Spleen (tissue), 7 donors: ENCODE measurements at regions not wholly inside any gene's neighbourhood (a gene's known extent, or its start where the extent isn't known, plus 50 kb on each side); places are given as distances from the start of the nearest gene placed in this dataset.

Experiments
- CTCF ChIP-seq, 11 experiments: fragments of 200-600 bp in 7 of 11; fragments of 450-650 bp in 4 of 11; sonication (generic) in 4 of 11; IDR thresholded peaks in 8 of 11; conservative IDR thresholded peaks in 3 of 11; 1 replicate in 7 of 11; 2 replicates in 4 of 11; pipeline versions ENCODE4 v1.4.0 to v1.8.0; 2016 to 2021; ENCODE audit warnings: antibody characterized with exemption in 11 of 11, inconsistent platforms in 4 of 11, mild to moderate bottlenecking in 1 of 11
- POLR2A ChIP-seq, 3 donors: fragments of 450-650 bp; IDR thresholded peaks; one replicate each; pipeline ENCODE4 v1.5.1; 2017; ENCODE audit warnings: antibody characterized with exemption in 3 of 3, mild to moderate bottlenecking in 1 of 3
- POLR2AphosphoS5 ChIP-seq, 3 donors: sonication (generic); formaldehyde crosslinking; IDR thresholded peaks; one replicate each; pipeline ENCODE4 v1.5.1; 2017; ENCODE audit warnings: antibody characterized with exemption in 3 of 3
- donor health status: DM: no; HTN: no; CAD: no; lungs with moderate emphysema.
- donor health status: DM: no; HTN: no; CAD: no.
- donor health status: DM: no; HTN: no; CAD: no.

GRCh38 chr20:10986586-10986985 is 312.8 kb upstream of the JAG1 start:
- no peak for TF ChIP-seq CTCF (IDR thresholded peaks at IDR 0.05 in 8 of 11, conservative IDR thresholded peaks at IDR 0.05 in 3 of 11)
- no peak for TF ChIP-seq POLR2A (IDR thresholded peaks at IDR 0.05)
- no peak for TF ChIP-seq POLR2AphosphoS5 (IDR thresholded peaks at IDR 0.05)
